Lower lobe of right lung (tissue), 2 donors: ENCODE measurements at regions not wholly inside any gene's neighbourhood (a gene's known extent, or its start where the extent isn't known, plus 50 kb on each side); places are given as distances from the start of the nearest gene placed in this dataset.

Source experiments
- ATAC-seq, 2 donors: fragments of 200-7000 bp; cut with Tn5 transposase; one replicate each; pipeline ENCODE4 v1.9.1; 2020 to 2022; ENCODE audit warnings: mild to moderate bottlenecking in 2 of 2, moderate library complexity in 2 of 2
- DNase-seq: peaks from one replicate; pipeline ENCODE4 v3.0.0-alpha.2; 2020
- H3K27ac ChIP-seq: fragments of 200-600 bp; one replicate; pipeline ENCODE4 v1.8.0; 2022
- H3K27me3 ChIP-seq: fragments of 200-600 bp; one replicate; pipeline ENCODE4 v1.8.0; 2022; ENCODE audit warnings: low read depth
- H3K36me3 ChIP-seq: fragments of 200-600 bp; one replicate; pipeline ENCODE4 v1.8.0; 2022; ENCODE audit warnings: mild to moderate bottlenecking
- H3K4me1 ChIP-seq: fragments of 200-600 bp; one replicate; pipeline ENCODE4 v1.8.0; 2022
- H3K4me3 ChIP-seq: fragments of 200-600 bp; one replicate; pipeline ENCODE4 v1.8.0; 2022; ENCODE audit warnings: mild to moderate bottlenecking
- H3K9me3 ChIP-seq: fragments of 200-600 bp; one replicate; pipeline ENCODE4 v1.8.0; 2022
- intact Hi-C: fragments of 100-400 bp; cut with DNase I; formaldehyde crosslinking; loops from one replicate; pipeline ENCODE4 v1.11.0; 2022
- TF ChIP-seq, protein P1 (sequence below): fragments of 200-600 bp; IDR thresholded peaks from one replicate; pipeline ENCODE4 v1.8.0; 2022; ENCODE audit warnings: antibody characterized with exemption, mild to moderate bottlenecking
- donor health status: DM: no; HTN: yes; CAD: no; lungs with severe emphysema.

DNA sequence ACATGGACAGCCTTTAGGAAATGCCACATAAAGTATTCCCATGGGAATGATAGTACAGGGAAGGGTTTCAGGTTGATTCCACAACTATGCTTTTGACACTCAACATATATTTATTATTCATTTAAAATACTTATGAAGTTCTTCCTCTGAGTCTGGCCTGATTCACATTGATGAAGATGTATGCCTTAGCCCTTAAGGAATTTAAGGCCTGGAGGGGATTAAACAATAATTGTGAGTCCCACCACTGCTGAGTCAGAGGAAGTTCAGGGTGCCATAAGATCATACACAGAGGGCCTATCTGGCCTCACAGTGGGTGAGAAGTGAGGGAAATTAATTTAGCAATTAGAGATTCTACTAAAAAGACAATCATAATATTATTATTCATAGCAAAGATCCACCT is 161.1 kb upstream of the SNX19 start:
- TF ChIP-seq, protein P1, sequence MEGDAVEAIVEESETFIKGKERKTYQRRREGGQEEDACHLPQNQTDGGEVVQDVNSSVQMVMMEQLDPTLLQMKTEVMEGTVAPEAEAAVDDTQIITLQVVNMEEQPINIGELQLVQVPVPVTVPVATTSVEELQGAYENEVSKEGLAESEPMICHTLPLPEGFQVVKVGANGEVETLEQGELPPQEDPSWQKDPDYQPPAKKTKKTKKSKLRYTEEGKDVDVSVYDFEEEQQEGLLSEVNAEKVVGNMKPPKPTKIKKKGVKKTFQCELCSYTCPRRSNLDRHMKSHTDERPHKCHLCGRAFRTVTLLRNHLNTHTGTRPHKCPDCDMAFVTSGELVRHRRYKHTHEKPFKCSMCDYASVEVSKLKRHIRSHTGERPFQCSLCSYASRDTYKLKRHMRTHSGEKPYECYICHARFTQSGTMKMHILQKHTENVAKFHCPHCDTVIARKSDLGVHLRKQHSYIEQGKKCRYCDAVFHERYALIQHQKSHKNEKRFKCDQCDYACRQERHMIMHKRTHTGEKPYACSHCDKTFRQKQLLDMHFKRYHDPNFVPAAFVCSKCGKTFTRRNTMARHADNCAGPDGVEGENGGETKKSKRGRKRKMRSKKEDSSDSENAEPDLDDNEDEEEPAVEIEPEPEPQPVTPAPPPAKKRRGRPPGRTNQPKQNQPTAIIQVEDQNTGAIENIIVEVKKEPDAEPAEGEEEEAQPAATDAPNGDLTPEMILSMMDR: no peak
- no peak overlapping the region for H3K4me3 ChIP-seq
- no peak overlapping the region for H3K27ac ChIP-seq
- no peaks in the 10 kb centered on the region for H3K4me1 ChIP-seq
- no peak for ATAC-seq
- intact Hi-C loops: no loop called here
- H3K9me3 ChIP-seq: no peaks in the 10 kb centered on the region
- no peaks in the 10 kb centered on the region for H3K27me3 ChIP-seq
- DNase-seq: no peak
- H3K36me3 ChIP-seq: no peaks in the 10 kb centered on the region

DNA sequence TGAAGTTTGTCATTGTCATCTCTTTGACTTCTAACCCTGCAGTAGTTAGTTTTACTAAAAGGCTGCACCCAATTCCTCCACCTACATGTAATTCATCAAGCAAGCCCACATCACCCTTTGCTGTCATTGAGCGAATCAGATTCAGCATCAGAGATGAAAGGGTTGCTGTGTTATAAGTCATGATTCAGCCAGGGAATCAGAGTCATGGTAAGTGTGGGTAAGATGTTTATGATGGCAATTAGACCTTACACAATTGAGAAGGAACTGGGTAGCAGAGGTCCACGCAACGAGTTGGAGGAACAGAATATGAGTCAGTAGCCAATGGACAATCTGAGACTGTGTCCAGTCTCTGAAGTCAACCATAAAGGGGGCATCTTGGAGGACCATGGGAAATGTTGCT is 162.8 kb upstream of the SNX19 start:
- H3K27me3 ChIP-seq: no peaks in the 10 kb centered on the region
- TF ChIP-seq, protein P1: no peak
- no peak for ATAC-seq
- intact Hi-C loops: no loop called here
- no peaks in the 10 kb centered on the region for H3K4me1 ChIP-seq
- no peak overlapping the region for H3K27ac ChIP-seq
- no peak for DNase-seq
- H3K36me3 ChIP-seq: no peaks in the 10 kb centered on the region
- H3K4me3 ChIP-seq: no peak overlapping the region
- no peaks in the 10 kb centered on the region for H3K9me3 ChIP-seq

DNA sequence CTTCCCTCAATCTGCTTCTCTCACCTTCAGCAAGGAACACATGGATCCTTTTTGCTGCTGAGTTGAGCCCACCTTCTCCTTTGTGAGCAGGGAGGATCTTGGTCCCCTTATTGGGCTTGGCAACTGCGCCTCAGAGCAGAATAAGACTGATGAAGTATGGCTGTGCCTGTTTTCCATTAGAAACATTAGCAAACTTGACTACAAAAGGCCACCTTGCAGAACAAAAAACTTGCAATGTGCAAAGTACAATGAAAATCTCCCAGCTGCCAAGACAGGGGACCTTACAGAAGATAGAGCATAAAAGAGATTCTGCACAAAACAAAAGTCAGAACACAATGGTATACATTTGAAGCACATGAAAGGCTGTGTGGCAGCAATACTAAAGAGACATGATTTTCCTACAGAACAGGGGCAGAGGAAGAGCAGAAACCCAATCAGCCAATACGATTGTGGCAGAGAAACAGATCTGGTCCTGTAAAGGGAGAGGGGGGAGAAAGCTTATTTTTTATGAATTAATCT is 173.5 kb upstream of the SNX19 start:
- intact Hi-C loops: no loop called here
- Histone ChIP-seq H3K4me1 (no peaks in the 10 kb centered on the region), H3K27me3 (no peaks in the 10 kb centered on the region), H3K36me3 (no peaks in the 10 kb centered on the region), H3K27ac (no peak overlapping the region), H3K9me3 (peaks cover 6% of the 10 kb centered on the region), H3K4me3 (no peak overlapping the region)
- no peak for DNase-seq
- TF ChIP-seq, protein P1: no peak
- ATAC-seq: no peak

DNA sequence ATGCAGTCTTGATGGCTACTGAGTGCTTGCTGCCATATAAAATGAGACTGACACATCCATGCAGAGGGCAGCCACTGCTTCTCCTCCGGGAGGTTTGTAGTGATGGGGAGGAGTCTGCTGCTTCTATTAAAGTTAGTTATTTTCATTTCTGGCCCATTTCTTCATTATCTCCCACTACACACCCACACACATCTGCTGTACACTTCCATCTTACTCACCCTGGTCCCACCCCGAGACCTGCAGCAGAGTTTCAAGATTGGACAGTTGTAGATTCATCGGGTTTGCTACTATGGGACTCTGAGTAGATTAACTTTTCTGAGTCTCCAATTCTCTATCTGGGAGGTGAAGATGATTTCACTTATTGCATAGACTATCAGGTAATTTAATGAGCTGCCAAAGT is 176.2 kb upstream of the SNX19 start:
- no peaks in the 10 kb centered on the region for H3K36me3 ChIP-seq
- H3K27me3 ChIP-seq: no peaks in the 10 kb centered on the region
- no peaks in the 10 kb centered on the region for H3K9me3 ChIP-seq
- H3K27ac ChIP-seq: no peak overlapping the region
- no peaks in the 10 kb centered on the region for H3K4me1 ChIP-seq
- no peak overlapping the region for H3K4me3 ChIP-seq
- ATAC-seq (no peak), DNase-seq (no peak)
- intact Hi-C loops: no loop called here
- TF ChIP-seq, protein P1: no peak

DNA sequence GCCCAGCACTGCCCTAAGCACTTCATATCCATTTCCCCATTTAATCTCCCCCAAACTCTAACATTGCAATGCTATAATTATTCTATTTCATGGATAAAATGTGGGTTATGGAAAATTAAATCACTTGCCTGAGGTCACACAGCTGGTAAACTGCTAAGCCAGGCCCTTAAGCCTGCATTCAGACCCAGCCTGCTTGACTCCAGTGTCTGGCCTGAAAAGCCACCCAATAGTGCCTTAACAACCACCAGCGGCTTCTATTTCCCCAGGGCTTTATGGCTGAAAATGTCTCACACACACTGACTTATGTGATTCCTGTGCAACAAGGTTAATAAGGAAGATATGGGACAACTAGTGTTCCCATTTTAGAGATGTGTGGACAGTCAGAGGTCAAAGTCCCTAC is 178.5 kb upstream of the SNX19 start:
- no peaks in the 10 kb centered on the region for H3K9me3 ChIP-seq
- no peaks in the 10 kb centered on the region for H3K27me3 ChIP-seq
- no peak overlapping the region for H3K4me3 ChIP-seq
- ATAC-seq (no peak), DNase-seq (no peak)
- no peaks in the 10 kb centered on the region for H3K4me1 ChIP-seq
- H3K27ac ChIP-seq: no peak overlapping the region
- intact Hi-C loops: no loop called here
- no peaks in the 10 kb centered on the region for H3K36me3 ChIP-seq
- TF ChIP-seq, protein P1: no peak
